ENCODE measurements at regions not wholly inside any gene's neighbourhood (a gene's known extent, or its start where the extent isn't known, plus 50 kb on each side); places are given as distances from the start of the nearest gene placed in this dataset.

DNA sequence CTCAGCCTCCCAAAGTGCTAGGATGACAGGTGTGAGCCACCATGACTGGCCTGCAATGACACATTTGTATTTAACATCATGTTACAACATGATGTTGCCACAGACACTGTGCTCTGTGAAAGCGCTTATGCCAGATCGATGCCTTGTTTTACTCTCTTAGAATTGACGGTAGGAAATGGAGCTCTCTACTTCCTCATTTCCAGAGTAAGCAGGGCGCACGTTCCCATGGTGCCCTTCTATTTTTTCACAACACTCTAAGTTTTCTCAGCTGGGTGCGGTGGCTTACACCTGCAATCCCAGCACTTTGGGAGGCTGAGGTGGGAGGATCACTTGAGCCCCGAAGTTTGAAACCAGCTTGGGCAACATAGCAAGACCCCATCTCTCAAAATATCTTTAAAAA lies 60.7 kb upstream of the DHRSX start:
- TF ChIP-seq, protein P1, sequence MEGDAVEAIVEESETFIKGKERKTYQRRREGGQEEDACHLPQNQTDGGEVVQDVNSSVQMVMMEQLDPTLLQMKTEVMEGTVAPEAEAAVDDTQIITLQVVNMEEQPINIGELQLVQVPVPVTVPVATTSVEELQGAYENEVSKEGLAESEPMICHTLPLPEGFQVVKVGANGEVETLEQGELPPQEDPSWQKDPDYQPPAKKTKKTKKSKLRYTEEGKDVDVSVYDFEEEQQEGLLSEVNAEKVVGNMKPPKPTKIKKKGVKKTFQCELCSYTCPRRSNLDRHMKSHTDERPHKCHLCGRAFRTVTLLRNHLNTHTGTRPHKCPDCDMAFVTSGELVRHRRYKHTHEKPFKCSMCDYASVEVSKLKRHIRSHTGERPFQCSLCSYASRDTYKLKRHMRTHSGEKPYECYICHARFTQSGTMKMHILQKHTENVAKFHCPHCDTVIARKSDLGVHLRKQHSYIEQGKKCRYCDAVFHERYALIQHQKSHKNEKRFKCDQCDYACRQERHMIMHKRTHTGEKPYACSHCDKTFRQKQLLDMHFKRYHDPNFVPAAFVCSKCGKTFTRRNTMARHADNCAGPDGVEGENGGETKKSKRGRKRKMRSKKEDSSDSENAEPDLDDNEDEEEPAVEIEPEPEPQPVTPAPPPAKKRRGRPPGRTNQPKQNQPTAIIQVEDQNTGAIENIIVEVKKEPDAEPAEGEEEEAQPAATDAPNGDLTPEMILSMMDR (IDR thresholded peaks at IDR 0.05) = no peak
- TF ChIP-seq POLR2A (IDR thresholded peaks at IDR 0.05; ENCODE audit: low read depth) (no peak), POLR2AphosphoS5 (IDR thresholded peaks at IDR 0.05) (no peak)

All from esophagus muscularis mucosa (tissue), 3 donors.